ENCODE measurements at regions not wholly inside any gene's neighbourhood (a gene's known extent, or its start where the extent isn't known, plus 50 kb on each side); places are given as distances from the start of the nearest gene placed in this dataset.

DNA sequence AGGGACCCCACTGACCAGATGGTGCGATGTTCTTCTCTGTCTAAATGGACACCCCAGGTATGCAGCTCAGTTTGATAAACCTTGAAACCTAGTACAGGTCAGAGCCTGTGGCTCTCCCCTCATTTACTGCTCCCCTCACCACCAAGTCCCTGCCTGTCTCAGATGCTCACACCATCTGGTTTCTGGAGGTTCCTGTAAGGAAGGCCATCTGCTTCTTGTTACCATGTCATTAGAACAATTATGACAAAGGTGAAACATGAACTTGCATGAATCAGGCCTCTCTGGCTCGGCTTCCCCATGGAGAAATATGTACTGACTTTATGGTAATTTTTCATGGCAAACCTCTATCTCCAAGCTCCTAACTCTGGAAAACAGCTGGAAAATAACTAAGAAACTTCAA lies 965.7 kb downstream of the UQCRFS1 start:
- TF ChIP-seq ZNF274 (IDR thresholded peaks at IDR 0.05; ENCODE audit: low read depth, low read length) (no peak), SUZ12 (IDR thresholded peaks at IDR 0.05; ENCODE audit: extremely low read depth, insufficient read depth, insufficient read length) (no peak)

Measured in NT2/D1 (cell line).